Superior temporal gyrus (tissue), 1 donor: ENCODE measurements at regions not wholly inside any gene's neighbourhood (a gene's known extent, or its start where the extent isn't known, plus 50 kb on each side); places are given as distances from the start of the nearest gene placed in this dataset.
A peak's percentile ranks its signal among the peaks of the same experiment; 100 is the strongest.
"Not testable (repeated sequence)": the region's sequence is repeated elsewhere in the genome, so short reads cannot be mapped to it uniquely, and the experiment has no call there.

Experiments
- DNase-seq: peaks from one replicate; pipeline ENCODE4 v3.0.0-alpha.2; 2016; ENCODE audit errors: extremely low spot score

DNA sequence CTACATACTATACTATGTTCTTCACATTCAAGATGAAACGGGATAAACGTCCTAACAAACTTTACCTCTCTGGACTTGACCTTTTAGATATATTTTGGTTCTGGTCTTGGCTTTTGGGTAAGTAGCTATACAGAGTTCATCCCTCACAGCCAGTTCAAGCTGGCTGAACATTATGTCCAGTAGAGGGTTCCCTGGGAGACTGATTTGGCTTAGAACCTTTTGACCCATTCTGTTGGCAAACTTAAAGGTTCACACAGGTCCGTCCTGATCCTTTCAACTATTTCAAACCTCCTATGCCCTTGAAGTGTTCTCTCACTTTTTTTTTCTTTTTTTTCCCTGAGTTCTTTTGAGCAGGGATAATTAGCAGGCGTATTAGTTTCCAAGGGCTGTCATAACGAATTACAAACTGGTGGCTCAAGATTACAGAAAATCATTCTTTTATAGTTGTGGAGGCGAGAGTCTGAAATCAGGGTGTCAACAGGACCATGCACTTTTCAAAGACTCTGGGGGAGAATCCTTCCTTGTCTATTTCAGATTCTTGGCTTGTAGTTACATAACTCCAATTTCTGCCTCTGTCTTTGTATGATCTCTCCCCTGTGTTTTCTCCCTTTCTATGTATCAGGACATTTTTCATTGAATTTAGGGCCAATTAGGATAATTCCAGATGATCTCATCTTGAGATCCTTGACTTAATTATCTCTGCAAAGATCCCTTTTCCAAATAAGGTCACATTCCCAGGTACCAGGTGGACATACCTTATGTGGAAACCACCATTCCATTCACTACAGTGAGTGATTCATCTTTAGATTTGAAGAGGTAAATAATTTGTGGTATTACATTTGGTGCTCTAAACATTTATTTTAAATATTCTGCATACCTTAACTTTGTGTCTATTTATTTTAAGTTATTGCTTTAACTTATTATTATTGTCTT, 257.4 kb upstream of the USP25 start:
- DNase-seq = no peak

DNA sequence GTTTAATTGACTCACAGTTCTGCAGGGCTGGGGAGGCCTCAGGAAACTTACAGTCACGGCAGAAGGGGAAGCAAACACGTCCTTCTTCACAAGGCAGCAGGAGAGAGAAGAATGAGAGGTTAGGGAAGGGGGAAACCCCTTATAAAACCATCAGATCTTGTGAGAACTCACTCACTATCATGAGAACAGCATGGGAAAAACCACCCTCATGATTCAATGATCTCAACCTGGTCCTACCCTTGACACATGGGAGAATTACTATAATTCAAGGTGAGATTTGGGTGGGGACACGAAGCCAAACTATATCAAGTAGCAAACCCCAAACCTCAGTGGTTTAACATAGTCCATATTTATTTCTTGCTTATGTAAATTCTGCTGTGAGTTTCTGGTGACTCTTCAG, 252.0 kb upstream of the USP25 start:
- DNase-seq = not testable (repeated sequence)

DNA sequence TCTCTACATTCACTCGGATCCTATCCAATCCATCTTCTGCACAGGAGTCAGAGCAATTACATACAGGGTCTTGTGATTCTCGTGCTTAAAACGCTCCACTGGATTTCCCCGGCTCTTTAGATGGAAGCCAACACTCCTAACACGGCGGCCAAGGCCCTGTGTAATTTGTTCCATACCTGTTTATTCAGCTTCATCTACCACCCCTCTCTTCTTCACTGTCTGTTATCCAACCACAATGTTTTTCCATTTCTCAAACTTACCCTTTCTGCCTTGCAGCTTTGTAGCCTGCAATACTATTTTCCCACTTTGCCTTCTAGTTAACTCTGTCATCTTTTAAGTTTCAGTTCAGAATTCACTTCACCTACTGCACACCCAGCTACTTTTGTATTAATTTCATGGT, 249.6 kb upstream of the USP25 start:
- DNase-seq = no peak

DNA sequence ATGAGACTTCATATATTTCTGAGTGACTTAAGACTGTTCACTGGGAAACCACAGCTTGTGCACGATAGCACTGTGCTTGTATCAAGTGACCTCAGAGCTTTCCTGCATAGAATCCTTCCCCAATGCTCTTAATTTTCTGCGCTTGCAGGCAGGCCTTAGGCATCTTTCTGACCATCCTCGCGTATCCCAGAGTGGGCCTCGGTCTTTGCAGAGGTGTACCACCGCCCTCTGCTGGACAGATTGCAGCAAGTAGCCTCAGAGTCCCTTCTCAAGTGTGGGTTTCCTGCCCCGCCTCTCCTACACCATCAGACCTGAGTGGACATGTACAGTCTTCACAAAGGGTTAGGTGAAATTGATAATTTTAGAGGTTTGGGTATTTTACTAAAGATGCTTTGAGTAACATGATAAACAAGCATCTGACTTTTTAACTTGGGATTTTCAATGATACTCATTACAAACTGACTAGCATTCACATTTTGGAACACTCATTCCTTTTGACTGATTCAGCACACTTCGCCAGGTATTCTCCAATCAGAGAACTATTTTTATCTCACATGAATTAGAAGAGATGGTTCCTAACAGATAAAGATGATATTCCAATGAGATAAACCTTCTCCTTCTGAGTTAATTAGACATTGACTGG, 246.5 kb upstream of the USP25 start:
- DNase-seq = peak; percentile 96

DNA sequence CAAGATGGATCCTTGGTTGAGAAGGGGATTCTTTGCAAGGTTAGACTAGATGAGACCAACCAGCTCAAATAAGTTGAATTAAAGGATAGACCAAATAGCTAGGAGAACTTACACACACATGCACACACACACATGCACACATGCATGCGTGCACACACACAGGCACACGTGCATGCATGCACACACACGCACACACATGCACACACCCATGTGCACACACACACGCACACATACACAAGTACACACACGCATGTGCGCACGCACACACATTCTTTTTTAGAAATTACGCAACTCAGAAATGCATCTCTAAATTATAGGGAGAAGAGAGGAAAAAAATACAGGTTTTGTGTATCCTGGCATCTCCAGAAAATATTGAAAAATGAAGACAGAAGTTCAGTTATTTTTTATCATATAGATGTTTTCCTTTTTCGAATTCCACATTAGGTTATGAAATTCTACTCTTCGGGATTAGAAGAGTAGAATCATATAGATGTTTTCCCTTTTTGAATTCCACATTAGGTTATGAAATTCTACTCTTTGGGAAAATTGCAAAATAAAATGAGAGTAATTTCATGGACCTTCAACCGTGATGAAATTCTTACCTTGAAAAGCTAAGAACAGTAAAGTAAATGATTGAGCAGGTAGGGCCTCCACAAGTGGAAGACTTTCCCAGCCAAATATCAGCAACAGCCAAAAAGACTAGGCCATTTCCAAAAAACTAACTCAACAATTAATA, 243.2 kb upstream of the USP25 start:
- no peak for DNase-seq

DNA sequence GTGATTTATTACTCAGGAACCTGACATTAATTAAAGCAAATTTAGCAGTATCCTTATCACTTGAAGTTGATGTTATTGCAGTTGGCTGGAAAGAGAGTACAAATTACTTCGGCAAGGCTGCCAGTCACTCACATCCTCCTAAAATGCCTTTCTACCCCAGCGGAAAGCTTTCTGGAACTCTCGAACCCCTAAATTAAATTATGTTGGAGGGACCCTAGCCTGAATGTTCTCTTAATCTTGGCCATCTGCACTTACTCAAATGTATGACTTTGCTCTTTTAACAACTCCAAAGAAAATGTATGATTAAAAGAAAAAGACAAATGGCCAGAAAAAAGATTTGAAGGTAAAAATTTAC, 242.6 kb upstream of the USP25 start:
- DNase-seq = no peak

DNA sequence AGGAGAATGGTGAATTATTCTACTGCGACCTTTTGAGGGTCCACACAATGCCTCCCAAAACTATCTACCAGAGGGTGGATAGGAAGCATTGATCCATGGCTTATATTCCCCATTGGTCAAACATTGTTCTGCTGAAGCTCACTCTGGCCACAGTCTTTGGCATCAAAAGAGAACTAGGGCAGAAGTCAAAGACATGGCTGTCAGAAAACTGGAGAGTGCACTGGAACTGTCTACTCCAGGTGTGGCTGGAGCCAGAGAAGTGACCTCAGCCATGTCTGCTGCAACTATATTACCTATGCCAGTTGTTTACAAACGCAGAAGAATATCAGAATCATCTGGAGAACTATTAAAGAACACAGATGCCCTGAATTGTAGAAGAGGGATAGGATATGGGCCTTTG, 238.7 kb upstream of the USP25 start:
- no peak for DNase-seq

DNA sequence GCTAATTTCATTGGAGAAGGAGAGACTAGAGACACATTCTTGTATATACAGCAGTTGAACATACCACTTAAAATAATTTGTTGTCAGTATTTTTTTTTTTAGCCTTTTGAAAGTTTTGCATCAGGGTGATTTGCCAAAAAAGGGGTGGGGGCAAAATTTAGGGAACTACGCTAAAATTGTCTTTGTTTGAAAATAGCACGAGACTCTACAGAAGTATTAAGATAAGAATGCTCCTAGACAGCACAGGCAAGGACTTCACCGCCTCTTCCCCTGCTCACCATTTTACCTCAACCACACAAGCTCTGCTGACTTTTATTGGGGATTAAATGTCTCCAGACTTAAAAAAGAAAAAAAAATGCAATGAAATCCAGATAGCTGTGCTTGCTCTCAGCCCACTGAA, 236.1 kb upstream of the USP25 start:
- no peak for DNase-seq

DNA sequence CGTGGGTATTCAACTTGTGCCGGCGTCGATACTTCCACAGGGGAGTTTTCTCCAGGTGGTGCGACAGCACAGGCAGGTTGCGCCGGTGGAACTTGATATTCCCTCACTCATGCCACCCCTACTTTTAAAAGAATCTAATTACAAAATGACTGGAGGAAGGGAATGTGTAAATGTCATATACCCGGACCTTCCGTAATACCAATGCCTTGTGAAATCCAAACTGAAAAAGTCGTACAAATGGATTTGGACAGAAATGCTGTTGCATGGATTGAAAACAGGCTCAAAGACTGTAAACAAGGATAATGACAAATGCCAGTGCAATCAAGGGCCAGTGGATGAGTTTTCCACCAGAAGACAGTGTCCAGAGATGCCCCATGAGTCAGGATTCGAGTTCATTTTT, 235.3 kb upstream of the USP25 start:
- no peak for DNase-seq

DNA sequence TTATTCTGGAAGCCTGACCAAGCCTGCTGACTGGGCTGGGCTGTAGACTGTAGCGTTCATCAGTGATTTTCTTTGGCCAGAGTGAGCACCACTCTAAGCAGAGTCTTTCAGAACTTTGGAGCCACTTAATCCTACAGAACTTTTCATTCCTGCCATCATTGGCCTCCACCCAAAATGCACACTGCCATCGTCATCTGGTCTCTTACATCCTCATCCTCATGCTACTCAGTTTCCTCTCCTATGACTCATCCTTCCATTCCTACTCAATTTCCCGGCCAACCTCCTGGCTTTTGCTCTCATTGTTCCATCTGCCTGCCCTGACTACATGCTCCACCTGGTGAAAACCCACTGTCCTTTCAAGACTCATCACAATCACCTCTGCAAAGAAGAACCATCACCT, 233.8 kb upstream of the USP25 start:
- no peak for DNase-seq

DNA sequence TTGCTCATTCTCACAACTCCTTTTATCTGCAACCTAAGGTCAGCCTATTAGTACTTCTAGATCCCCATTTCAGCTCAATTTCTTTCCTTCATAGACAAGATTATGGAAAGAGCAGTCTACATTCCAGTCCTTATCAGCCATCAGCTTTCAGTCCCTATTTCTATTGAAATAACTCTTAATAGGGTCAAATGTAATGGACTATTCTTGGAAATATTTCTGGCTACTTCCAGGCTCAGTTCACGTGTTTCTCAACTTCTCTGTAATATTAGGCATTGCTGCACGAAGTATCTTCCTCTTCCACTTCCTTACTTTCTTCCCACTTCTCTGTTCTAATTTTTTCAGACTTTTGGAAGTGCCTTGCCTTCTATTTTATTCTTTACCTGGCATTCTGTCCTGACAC, 232.9 kb upstream of the USP25 start:
- no peak for DNase-seq

DNA sequence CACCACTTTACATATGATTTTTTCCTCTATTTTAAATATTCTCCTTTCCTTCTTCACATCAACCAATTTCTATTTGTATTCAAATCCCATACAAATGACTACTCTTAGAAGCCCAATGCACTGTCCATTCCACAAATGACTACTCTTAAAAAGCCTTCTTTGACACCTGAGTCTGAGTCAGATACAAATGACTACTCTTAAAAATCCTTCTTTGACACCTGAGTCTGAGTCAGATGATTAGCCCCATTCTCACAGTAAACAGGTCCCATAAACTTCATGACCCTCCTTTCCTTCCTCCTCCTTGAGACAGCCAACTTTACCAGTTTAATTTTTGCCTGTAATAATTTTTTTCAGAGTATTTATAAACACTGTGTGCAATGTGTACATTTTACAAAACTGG, 231.3 kb upstream of the USP25 start:
- DNase-seq = no peak

DNA sequence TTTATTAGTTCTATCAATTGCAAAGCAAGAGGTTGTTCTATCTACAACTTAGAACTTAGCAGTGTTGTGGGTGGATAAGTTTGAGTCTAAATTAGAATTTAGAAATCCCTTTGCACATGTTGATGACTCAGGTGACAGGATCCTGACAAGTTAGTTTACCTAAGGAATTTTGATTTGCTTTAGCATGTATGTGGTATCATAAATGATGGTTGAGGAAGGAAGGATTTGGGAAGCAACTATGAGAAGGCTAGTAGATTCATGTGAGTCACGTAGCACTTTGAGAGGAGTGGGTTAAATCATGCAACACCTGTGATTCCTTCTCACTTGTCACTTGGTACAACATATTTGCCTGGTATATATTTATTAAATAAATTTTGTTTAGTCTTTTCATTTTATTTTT, 223.7 kb upstream of the USP25 start:
- DNase-seq = no peak

DNA sequence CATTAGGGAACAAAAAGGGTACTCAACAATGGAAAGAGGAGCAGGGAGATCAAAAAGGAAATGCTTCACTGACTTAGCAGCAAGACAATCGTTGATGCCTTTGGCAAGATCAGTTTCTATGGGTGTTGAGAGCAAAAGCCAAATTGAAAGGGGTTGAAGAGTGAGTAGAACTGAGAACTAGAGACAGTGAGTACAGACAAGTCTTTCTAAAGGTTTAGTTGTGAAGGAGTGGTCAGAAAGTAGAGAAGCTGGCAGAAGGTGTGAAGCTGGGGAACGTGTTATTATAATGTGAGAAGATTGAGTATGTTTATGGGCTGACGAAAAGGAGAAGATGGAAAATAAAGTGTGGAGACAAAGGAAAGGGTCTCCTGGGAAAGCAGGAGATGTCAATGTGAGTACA, 221.2 kb upstream of the USP25 start:
- DNase-seq = no peak

DNA sequence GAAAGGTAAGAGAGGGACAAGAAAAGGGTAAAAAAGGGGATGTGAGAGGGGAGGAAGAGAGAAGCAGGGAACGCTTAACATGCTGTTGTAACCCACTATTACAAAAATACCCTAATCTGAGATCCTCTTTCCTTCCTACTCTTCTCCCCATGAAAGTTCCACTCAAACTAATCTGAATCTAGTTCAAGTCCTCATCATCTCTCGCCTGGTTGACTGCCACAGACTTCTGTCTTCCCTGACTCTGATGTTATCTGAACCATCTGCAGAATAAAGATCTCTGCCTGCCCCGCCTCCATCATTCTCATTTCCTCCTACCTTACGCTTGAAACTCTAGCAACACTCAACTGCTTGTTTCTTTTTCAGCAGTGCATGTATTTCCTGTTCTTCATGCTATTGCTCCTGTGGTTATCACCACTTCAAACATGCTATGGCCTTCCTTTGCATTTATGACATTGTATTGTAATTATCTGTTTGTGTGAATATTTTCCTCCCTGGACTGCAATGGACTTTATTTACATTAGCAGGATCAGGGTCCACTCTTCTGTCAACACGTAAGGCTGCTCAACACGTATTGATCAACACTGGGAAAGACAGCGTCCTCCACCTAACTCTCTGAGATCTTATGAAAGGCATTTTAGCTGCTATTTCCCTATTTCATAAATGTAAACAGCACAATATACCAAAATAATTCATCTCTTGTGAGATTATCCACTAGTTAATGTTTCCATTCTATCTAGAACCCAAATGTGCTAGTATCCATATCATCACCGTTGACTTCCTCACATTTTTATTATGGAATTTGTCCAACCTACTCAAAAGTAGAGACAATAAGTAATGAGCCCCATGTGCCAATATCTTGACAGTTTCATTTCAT, 215.5 kb upstream of the USP25 start:
- DNase-seq = no peak

DNA sequence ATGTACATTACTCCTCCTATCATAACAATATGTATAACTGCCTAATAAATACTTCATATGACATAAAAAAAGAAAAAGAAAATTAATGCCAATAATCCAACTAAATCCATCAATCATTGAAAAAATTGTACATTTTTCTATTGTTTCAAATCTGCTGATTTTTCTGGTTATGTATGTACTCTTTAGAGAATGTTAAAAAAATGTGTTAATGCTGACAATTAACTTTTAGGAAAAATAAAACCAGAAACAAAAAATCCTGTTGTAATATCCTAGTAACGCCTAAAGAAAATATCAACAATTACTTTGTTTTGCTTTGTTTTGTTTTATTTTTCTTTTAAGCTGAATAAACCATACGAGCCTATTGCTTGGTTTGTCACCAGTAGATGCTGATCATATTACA, 213.9 kb upstream of the USP25 start:
- no peak for DNase-seq

DNA sequence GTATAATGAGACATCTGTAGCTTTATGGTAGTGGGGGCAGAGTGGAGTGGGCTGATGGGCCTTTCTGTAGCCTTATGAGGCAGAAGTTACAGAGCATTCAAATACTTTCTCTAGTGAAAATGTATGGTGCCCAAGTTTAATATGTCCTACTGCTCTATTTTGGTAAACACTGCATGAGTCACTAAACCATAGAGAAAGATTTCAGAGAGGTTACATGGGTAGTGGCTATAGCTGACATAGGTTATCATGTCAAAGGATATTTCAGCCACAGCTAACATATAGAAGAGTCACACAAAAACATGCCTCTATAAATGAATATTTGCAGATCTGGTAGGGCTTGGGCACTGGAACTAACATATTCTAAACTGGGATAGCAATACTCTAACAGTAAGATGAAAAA, 212.4 kb upstream of the USP25 start:
- no peak for DNase-seq

DNA sequence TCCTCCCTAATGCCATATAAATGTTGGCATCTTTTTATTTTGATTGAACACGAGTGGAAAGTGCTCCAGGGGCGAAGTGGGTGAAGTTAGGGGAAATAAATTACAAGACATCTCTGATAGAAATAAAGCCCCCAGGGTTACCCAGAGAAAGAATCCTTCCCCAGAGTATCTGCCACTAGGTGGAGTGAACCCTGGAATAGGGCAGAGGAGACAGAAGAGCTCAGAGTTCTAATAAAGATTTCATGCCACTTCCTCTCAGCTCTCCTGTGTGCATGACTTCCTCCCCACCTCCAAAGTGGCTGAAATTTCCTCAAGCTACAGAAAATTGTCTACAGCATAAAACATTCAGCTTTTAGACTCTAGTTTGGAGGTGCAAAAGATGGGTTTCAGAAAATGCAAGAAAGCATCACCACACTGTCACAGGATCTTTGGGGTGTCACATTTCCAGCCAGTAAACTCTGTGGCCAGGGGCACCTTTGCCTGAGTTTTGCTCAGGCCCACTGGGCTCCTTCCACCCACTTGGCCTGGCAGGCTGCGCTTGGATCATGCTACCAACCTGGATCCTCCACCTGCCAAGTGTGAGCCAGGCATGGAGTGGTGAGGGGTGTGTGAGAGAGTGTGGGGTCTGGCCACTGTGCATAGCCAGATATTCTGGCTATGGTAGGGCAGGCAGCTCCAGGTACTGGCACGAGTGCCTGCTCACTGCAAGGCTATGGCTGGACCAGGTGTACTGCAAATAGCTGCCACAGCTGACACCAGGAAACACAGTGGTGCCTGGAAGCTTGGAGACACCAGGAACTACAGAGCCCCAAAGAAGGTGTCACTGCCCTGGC, 208.8 kb upstream of the USP25 start:
- no peak for DNase-seq

DNA sequence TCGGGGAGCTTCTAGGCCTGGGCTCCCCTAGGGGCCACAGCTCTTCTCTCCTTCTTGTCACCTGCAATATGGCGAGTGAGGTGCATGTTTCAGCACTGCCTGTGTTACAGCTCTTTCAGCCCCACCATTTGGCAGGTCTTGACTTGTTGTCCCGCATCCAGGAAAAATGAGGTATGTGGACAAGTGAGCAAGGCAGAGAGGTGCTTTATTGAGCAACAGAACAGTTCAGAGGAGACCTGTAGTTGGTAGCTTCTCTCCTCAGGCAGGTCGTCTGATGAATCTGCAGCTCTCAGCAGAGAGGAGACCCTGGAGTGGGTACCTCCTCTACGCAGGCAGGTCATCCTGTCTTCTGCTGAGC, 208.2 kb upstream of the USP25 start:
- no peak for DNase-seq

DNA sequence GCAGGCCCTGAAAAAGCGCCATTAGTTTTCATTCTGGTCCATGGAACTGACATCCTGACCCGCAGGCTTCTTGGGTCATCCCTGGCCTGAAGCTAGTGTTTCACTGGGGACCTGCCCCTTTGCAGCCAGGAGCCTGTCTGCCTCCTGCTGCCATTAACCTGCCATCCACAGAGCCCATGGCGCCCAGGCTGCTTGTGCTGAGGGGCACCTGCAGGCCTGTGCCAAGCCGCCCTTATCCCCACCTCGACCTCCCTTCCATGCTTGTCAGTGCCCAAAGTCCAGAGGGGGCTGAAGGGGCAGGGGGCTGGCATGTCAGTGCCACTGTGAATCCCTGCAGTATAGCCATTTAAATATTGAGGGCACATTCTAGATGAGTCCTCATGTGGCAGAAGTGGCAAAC, 207.6 kb upstream of the USP25 start:
- no peak for DNase-seq

DNA sequence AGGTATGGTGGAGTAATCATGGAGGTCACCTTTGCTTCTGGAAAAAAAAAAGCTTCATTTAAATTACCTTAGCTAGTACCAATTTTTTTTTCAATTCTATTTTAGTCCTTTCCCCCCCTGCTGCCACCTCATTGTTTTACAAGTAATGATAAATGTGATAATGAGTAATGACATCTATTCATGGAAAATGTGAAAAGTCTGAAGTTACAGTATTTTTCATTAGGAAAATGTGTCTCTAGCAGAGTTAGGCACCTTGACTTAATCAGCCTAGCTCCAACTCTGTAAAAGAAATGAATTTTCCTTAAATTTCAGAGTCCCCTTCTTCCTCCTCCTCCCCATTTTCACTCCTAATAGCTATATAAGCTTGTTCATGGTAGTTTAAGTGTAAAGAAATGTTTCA, 204.9 kb upstream of the USP25 start:
- no peak for DNase-seq
